GM21737 (cell line): ENCODE measurements at regions not wholly inside any gene's neighbourhood (a gene's known extent, or its start where the extent isn't known, plus 50 kb on each side); places are given as distances from the start of the nearest gene placed in this dataset.
"Not testable (repeated sequence)": the region's sequence is repeated elsewhere in the genome, so short reads cannot be mapped to it uniquely, and the experiment has no call there.

ENCODE experiments used
- ATAC-seq: cut with Tn5 transposase; IDR thresholded peaks from one replicate; pipeline ENCODE4 v1.9.1; 2021; ENCODE audit warnings: mild to moderate bottlenecking, moderate library complexity; ENCODE audit not compliant: unreplicated experiment

DNA sequence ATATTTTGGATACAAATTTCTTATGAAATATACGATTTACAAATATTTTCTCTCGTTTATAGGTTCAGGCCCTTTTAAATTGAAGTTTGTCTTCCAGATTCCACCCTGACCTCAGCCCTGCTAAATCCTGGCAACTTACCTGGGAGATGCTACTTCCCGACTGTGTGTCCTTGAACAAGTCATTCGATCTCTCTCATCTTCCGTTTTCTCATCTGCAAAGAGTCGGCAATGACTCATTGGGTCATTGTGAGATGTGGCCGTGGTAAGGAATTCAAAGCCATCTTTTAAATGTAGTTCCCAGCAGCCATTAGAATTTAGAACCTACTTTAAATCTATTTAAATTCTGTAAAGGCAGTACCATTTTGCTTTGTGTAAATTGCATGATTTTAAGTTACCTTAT is 72.5 kb downstream of the LHX2 start:
- ATAC-seq, result no peak

DNA sequence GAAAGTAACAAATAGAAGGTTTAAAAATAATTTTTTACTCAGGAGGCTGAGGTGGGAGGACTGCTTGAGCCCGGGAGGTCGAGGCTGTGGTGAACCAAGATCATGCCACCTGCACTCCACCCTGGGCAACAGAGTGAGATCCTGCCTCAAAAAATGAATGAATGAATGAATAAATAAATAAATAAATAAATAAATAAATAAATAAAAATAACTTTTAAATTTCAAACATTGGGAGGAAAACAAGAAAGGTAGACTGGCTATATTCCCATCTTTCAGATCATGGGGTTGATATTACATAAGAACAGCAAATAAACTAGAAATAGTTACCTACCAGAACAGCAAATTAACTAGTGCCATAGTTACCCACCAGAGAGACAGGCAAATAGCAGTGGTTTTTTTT is 75.7 kb downstream of the LHX2 start:
- ATAC-seq, result no peak

- ATAC-seq, result no peak
These were observed 76.9 kb downstream of the LHX2 start for GRCh38 chr9:124088476-124088837.

DNA sequence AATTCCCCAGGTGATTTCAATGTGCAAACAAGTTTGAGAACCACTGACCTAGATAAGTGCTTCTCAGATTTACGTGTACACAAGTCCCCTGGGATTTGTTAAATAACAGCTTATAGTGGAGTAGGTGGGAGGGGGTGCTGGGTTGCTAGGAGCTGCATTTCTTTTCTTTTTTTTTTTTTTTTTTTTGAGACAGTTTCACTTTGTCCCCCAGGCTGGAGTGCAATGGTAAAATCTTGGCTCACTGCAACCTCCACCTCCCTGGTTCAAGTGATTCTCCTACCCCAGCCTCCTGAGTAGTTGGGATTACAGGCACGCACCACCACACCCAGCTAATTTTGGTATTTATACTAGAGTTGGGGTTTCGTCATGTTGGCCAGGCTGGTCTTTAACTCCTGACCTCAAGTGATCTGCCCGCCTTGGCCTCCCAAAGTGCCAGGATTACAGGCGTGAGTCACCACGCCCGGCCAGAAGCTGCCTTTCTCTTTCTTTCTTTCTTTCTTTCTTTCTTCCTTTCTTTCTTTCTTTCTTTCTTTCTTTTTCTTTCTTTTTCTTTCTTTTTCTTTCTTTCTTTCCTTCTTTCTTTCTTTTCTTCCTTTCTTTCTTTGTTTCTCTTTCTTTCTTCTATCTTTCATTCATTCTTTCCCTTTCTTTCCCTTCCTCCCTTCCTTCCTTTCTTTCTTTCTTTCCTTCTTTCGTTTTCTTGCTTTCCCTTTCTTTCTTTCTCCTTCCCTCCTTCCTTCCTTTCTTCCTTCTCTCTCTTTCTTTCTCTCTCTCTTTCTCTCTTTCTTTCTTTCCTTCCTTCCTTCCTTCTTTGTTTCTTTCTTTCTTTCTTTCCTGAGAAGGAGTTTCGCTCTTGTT is 78.3 kb downstream of the LHX2 start:
- peak; percentile 55 for ATAC-seq

DNA sequence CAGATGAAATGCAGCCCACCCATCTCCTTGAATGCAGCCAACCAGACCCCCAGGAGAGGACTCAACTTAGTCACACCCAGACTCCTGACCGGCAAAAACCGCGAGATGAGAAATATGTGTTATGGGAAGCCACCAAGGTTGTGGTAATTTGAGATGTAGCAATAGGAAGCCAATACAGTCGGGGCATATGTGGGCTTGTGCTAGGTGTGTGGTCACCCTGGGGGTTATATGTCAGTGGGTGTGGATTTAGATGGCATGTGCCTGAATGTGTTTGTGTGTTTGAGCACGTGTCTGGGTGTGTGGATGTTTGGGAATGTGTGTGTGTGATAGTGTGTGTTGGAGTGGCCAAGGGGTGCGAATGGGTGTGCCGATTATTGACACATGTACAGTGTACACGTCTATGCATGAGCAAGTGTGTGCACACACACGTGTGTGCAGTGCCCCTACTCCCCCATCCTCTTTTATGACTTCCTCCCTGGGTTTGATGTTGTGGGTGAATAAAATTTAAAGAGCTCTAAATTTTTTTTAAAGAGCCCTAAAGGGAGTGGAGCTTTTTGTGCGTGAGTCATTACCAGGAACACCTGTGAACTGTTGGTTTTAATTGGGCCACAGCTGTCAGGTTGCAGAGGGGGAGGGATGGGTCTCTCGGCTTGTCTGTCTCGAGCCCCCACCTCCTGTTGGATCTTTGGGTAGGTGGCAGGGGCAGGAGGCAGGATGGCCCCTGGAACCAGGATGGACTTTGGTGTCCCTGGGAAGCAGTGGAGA is 86.8 kb downstream of the LHX2 start:
- ATAC-seq, result no peak

DNA sequence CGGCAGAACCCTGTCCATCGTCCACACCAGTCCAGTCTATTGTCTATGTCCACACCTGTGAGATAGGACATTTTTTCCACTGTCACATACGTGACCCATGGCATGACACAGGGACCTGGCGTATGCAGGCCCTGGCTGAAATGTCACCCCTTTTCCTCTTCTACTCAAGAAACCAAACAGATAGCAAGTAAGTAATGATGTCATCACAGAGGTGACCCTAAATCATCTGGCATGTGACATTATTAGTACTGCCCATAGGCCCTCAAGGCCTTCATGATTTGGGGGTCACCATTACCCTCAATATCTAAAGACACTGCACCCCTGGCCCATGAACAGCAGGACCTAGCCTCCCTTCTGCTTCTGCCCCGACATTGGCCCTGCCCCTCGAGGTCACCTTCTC is 88.3 kb downstream of the LHX2 start:
- no peak for ATAC-seq

GRCh38 chr9:124101215-124101968 is 89.8 kb downstream of the LHX2 start:
- ATAC-seq, result no peak

DNA sequence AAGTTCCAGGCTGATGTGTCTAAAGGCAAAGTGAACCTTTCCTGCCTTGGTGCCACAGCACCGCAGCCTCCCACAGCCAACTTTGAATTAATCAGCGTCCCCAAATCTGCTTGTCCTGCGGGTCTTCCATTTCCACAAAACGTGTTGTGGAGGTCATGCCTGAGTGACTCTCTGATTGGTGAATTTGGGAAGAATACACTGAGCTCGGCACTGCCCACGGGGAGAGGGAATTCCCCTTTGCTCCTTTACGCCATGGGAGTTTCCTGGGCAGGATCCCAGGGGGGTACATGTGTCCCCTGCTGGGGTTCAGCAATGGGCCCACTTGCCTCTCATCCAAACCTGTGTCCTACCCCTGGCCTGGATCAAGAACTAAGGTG is 90.4 kb downstream of the LHX2 start:
- ATAC-seq, result no peak

GRCh38 chr9:124102363-124102762 is 90.8 kb downstream of the LHX2 start:
- no peak for ATAC-seq

DNA sequence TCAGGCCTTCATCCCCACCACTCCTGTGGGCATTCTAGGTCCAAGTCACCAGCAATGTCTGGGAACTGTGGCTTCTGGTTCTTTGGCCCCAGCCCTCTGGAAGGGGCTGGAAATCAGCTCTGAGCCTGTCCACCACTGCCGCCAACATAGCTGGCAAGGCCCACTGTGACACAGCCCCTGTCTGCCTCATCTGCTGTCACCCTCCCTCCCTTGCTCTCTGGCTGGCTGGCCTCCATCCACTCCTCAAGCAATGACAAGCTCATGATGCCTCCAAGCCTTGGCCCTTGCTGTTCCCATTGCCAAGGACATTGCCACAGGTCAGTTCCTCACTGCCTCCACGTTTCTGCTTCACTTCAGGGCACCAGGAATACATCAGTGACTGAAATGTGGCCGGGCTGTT is 93.7 kb downstream of the LHX2 start:
- no peak for ATAC-seq

DNA sequence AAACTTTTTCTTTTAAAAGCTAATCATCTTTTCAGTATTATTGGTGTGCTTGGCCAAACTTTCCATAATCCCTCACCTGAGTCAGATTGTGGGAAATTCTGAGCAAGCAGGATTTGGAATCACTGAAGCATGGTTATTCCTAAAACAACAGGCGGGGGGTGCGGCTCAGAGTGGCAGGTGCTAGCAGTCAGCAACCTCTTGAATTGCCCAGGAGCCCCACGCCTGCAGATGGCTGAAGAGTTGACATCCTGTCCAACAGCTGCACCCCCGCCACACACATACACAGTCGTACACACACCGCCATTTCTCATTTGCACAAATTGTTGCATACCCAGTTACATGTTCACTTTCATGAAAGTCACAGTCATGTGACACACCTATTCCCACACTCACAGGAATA is 96.6 kb downstream of the LHX2 start:
- no peak for ATAC-seq

GRCh38 chr9:124110307-124110915 is 98.8 kb downstream of the LHX2 start:
- no peak for ATAC-seq

GRCh38 chr9:124116683-124117363 is 105.3 kb downstream of the LHX2 start:
- ATAC-seq, result no peak

- no peak for ATAC-seq
These were observed 107.3 kb downstream of the LHX2 start for GRCh38 chr9:124118894-124119293.

DNA sequence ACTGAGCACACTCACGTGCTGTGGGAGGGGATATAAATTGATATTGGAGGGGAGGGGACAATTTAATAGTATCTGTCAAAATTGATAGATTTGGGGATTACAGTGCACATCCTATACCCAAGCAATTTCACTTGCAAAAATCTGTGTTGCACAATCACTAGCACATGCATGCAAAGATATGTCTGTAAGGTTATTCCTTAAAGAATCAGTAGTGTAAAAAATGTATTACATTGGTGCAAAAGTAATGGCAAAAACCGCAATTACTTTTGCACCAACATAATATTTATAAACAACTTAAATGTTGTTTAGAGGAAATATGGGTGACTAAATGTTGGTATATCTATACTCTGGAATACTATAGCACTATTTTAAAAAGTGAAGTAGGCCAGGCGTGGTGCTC is 108.7 kb downstream of the LHX2 start:
- ATAC-seq, result no peak

GRCh38 chr9:124121725-124122124 is 110.2 kb downstream of the LHX2 start:
- ATAC-seq, result no peak

GRCh38 chr9:124122321-124122720 is 110.8 kb downstream of the LHX2 start:
- ATAC-seq, result no peak

DNA sequence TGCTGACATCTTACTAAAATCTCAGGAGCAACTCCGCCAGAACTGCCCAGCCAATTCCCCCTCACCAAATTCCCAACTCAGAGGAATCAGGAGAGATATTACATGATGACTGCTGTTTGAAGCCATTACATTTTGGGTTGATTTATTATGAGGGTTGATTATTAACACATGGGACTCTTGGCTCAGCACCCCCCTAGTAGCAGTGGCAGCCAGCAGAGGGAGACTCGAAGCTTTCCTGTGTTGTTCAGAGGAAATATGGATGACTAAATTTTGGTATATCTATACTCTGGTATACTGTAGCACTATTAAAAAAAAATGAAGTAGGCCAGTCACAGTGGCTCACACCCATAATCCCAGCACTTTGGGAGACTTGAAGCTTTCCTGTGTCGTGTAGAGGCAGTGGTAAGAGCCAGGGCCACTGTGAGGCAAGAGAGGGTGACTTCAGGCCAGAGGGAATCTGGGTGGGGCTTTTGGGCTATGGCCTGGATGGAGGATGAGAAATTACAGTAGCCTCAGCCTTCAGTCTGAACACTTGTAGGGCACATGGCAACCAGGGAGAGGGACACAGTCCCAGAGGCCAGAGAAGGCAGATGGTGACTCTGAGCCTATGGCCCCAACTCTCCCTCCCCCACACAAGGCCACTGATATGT is 111.4 kb downstream of the LHX2 start:
- ATAC-seq, result no peak

- not testable (repeated sequence) for ATAC-seq
These were observed 112.1 kb downstream of the LHX2 start for GRCh38 chr9:124123621-124124020.
